ENCODE measurements at regions not wholly inside any gene's neighbourhood (a gene's known extent, or its start where the extent isn't known, plus 50 kb on each side); places are given as distances from the start of the nearest gene placed in this dataset.

- TF ChIP-seq CTCF (IDR thresholded peaks at IDR 0.05; ENCODE audit: extremely low read depth, insufficient read depth, missing control alignments) = no peak
- in situ Hi-C loops (cut with MboI; ENCODE audit: low pct_unique_long_range_greater_than_20kb, low sequenced_read_pairs, unreplicated experiment) = no loop called here
- DNase-seq (ENCODE audit: low spot score) = no peak
These were observed 372.5 kb upstream of the C1orf174 start for GRCh38 chr1:4272568-4272967.

GRCh38 chr1:4273243-4273642 lies 373.2 kb upstream of the C1orf174 start:
- in situ Hi-C loops (cut with MboI; ENCODE audit: low pct_unique_long_range_greater_than_20kb, low sequenced_read_pairs, unreplicated experiment) = no loop called here
- DNase-seq (ENCODE audit: low spot score) = no peak
- TF ChIP-seq CTCF (IDR thresholded peaks at IDR 0.05; ENCODE audit: extremely low read depth, insufficient read depth, missing control alignments) = no peak

DNA sequence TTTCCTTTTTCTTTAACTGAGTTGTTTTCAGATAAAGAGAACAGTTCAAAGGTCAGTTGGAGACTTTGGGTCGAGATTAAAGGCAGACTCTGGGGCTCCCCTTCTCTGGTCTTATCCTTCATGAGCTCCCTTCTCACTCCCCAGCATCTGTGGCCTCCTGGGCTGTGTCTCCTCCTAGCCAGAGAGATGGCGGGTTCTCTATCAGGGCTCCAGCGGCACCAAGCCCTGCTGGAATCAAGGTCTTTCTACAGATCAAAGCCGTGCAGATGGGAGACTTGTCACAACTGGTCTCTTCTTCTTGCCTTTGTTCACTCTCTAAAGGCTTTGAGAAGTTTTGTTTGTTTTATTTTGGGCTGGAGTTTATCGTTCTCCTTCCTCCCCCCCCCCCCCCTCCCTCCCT lies 373.7 kb upstream of the C1orf174 start:
- in situ Hi-C loops (cut with MboI; ENCODE audit: low pct_unique_long_range_greater_than_20kb, low sequenced_read_pairs, unreplicated experiment) = no loop called here

DNA sequence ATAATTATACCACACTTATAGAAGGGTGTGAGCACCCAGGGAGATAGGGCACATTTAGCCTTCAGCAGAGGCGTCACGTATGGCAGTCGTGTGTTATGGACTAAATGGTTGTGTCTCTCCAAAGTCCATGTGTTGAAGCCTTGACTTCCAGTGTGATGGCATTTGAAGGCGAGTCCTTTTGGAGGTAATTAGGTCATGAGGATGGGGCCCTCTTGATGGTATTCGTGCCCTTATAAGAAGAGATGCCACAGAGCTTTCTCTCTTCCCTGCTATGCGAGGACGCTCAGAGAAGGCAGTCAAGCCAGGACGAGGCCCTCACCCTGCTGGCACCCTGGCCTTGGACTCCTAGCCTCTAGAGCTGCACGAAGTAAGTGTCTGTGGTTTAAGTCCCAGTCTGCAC lies 375.0 kb upstream of the C1orf174 start:
- in situ Hi-C loops (cut with MboI; ENCODE audit: low pct_unique_long_range_greater_than_20kb, low sequenced_read_pairs, unreplicated experiment) = no loop called here
- no peak for TF ChIP-seq CTCF (IDR thresholded peaks at IDR 0.05; ENCODE audit: extremely low read depth, insufficient read depth, missing control alignments)
- no peak for DNase-seq (ENCODE audit: low spot score)

More for the DNA sequence above, 373.7 kb upstream of the C1orf174 start:
- no peak for TF ChIP-seq CTCF (IDR thresholded peaks at IDR 0.05; ENCODE audit: extremely low read depth, insufficient read depth, missing control alignments)
- DNase-seq (ENCODE audit: low spot score) = no peak

GRCh38 chr1:4276238-4276637 lies 376.2 kb upstream of the C1orf174 start:
- no peak for TF ChIP-seq CTCF (IDR thresholded peaks at IDR 0.05; ENCODE audit: extremely low read depth, insufficient read depth, missing control alignments)
- DNase-seq (ENCODE audit: low spot score) = no peak
- in situ Hi-C loops (cut with MboI; ENCODE audit: low pct_unique_long_range_greater_than_20kb, low sequenced_read_pairs, unreplicated experiment) = no loop called here

- no peak for DNase-seq (ENCODE audit: low spot score)
- TF ChIP-seq CTCF (IDR thresholded peaks at IDR 0.05; ENCODE audit: extremely low read depth, insufficient read depth, missing control alignments) = no peak
- in situ Hi-C loops (cut with MboI; ENCODE audit: low pct_unique_long_range_greater_than_20kb, low sequenced_read_pairs, unreplicated experiment) = no loop called here
These were observed 376.8 kb upstream of the AJAP1 start for GRCh38 chr1:4277598-4277997.

DNA sequence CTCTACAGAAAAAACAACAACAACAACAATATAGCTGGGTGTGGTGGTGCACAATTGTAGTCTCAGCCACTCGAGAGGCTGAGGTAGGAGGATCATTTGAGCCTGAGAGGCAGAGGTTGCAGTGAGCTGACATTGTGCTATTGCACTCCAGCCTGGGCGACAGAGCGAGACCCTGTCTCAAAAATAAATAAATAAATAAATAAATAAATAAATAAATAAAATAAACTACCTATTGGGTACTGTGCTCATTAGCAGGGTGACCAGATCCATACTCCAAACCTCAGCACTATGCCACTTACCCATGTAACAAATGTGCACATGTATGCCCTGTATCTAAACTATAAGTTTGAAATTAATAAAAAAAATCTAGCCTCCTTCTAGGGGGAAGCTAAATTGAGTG lies 369.4 kb upstream of the AJAP1 start:
- in situ Hi-C loops (cut with MboI; ENCODE audit: low pct_unique_long_range_greater_than_20kb, low sequenced_read_pairs, unreplicated experiment) = no loop called here
- no peak for DNase-seq (ENCODE audit: low spot score)
- no peak for TF ChIP-seq CTCF (IDR thresholded peaks at IDR 0.05; ENCODE audit: extremely low read depth, insufficient read depth, missing control alignments)
